ENCODE measurements at regions not wholly inside any gene's neighbourhood (a gene's known extent, or its start where the extent isn't known, plus 50 kb on each side); places are given as distances from the start of the nearest gene placed in this dataset.

DNA sequence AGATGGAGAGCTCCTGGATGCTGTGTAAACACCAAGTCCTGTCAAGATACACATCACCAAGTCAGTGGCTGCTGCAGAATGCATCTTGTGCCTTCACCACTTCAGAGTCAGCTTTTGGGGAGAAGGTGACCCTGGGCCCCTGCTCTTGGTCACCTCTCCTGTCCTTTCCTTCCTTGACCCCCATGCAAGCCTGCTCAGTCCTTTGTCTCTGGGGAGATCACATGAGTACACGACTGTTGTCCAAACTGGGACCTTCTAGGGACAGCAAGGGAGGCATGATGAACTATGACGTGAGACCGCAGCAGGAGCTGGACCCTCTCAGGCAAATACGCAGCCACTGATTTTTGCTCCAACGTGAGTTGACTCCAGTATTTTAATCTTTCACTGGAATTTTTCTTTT, 706.9 kb upstream of the ID2 start:
- no peak for DNase-seq (ENCODE audit: extremely low read depth in 1 of 2, low read depth in 1 of 2)

DNA sequence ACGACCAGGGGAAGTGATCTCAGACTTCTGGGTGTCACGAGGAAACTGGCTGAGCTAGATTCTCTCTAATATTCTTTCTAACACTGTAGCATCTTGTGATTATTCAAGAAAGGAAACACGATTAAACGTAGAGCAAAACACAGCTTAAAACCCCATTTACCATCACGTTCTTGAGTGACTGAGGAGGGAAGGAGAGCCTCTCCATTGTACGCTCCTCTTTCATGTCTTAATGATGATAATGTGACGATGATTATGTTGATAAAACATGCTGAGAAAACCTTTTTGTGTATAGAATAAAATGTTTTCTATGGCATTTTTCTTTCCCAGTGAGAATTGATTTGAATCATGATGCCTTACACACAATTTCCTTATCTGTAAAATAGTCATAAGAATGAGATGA, 705.6 kb upstream of the ID2 start:
- no peak for DNase-seq (ENCODE audit: extremely low read depth in 1 of 2, low read depth in 1 of 2)

DNA sequence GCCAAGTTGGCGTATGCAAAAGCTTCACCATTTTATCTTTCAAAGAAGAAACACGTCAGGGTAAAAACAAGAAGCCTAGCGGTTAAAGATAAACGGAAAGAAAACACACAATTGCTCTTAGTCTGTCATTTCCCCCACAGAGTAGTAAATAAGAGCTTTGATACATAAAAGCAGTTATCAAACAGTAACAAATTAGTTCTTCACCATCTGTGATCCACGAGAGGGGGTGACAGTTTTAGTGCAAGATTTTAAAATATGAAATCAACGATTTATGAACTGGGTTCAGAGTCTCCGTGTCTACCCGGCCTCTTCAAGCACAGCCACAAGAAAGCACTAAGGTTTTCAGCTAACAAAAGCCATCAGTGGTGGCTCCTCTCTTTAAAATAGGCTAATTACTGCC, 703.9 kb upstream of the ID2 start:
- no peak for DNase-seq (ENCODE audit: extremely low read depth in 1 of 2, low read depth in 1 of 2)

DNA sequence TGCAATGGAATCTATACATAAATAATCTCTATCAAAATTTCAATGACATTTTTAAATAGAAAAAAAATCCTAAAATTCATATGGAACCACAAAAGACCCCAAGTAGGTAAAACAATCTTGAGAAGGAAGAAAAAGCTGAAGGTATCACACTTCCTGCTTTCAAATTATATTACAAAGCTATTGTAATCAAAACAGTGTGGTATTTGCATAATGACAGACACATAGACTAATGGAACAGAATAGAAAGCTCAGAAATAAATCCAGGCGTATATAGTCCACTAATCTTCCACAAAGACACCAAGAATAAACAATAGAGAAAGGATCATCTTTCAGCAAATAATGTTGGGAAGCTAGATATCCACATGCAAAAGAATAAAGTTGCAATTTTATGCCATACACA, 699.8 kb upstream of the ID2 start:
- no peak for DNase-seq (ENCODE audit: extremely low read depth in 1 of 2, low read depth in 1 of 2)

DNA sequence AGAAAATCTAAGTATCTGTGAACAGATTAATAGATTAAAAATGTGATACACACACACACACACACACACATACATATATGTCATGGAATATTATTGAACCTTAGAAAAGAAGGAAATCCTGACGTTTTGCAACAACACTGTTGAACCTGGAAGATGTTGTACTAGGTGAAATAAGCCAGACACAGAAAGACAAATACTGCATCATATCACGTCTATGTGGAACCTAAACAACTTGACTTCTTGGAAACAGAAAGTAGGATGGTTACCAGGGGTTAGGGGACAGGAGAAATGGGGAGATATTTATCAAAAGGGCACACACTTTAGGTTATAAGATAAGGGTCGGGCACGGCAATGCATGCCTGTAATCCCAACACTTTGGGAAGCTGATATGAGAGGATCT, 698.4 kb upstream of the ID2 start:
- DNase-seq (ENCODE audit: extremely low read depth in 1 of 2, low read depth in 1 of 2) = no peak

DNA sequence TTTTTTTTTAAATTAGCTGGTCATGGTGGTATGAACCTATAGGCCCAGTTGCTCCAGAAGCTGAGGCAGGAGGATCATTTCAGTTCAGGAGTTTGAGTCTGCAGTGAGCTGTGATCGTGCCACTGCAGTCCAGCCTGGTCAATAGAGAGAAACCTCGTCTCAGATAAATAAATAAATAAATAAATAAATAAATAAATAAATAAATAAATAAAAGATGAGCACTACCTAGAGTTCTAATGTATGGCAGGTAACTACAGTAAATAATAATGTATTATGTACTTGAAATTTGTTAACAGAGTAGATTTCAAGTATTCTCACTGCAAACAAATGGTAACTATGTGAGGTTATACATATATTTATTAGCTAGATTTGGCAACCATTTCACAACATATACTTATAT, 697.9 kb upstream of the ID2 start:
- no peak for DNase-seq (ENCODE audit: extremely low read depth in 1 of 2, low read depth in 1 of 2)

DNA sequence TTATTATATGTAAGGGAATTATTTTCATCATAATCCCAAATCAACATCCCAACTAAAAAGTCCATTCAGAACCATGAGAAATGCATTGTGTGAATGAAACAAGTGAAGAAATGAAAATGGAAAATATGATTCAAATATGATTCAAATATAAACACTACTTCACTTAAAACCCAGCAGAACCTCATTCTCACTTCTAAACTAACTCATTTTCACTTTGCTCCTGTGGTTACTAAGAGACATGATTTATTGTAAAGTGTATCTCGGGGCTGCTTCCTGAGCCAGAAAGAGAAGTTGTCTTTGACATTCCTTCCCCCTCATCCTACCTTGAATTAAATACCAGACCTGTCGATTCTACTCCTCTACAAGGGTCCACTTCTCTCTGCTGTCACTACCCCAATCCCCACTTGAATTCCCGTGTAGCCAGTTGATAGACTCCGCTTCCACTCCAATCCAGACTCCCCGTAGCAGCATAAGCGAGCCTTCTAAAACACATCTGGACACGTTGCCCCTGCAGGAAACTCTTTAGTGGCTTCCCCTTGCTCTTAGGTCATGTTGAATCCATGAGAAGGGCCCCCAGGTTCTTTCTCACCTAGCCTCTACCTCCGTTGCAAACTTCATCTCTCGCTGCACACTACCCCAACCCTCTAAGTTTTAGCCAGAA, 697.0 kb upstream of the ID2 start:
- DNase-seq (ENCODE audit: extremely low read depth in 1 of 2, low read depth in 1 of 2) = no peak

DNA sequence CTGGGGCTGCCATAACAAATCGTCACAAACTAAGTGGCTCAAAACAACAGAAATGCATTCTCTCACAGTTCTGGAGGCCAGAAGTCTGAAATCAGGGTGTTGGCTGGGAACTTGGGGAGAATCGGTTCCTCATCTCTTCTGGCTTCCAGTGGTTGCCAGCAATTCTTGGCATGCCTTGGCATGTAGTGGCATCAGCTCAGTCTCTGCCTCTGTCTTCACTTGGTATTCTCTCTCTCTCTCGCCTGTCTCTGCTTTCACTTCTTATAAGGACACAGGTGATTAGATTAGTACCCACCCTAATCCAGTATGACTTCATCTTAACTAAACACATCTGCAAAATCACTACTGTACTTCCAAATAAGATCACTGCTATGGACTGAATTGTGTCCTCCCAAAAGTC, 695.4 kb upstream of the ID2 start:
- no peak for DNase-seq (ENCODE audit: extremely low read depth in 1 of 2, low read depth in 1 of 2)

DNA sequence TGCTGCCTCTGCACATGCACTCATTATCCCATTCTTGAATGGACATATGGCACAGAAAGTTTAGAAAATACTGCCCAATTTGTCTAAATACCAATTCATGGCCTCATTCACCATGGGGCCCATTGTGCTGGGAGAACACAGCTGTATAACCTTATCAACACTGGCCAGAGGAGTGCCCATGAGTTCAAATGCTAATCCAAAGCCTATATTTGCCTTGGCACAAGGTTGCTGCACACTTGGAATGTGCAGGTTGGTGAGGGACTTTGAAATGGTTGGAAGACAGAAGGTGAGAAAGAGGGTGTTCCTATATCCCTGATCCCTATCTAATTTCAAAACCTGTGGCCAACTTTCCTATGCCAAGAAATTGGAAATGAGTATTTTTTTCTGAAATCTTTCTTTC, 693.9 kb upstream of the ID2 start:
- no peak for DNase-seq (ENCODE audit: extremely low read depth in 1 of 2, low read depth in 1 of 2)

DNA sequence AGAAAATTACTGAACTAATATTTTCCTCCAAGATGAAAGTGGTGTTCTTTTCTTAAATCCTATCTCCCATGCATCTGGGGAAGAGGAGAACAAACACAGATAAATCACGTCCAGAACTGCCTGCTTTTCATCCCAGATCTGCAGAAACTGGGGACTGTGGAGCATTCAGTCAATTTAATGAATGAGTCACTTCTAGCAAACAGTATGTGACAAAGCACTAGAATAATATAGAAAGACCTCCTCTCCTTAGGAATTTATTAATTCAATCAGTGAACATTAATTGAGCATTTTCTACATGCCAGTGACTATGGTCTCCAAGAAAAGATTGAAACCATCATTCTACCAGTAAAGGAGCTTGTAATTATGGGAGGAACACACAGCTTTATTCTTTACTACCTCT, 693.4 kb upstream of the ID2 start:
- DNase-seq (ENCODE audit: extremely low read depth in 1 of 2, low read depth in 1 of 2) = no peak

DNA sequence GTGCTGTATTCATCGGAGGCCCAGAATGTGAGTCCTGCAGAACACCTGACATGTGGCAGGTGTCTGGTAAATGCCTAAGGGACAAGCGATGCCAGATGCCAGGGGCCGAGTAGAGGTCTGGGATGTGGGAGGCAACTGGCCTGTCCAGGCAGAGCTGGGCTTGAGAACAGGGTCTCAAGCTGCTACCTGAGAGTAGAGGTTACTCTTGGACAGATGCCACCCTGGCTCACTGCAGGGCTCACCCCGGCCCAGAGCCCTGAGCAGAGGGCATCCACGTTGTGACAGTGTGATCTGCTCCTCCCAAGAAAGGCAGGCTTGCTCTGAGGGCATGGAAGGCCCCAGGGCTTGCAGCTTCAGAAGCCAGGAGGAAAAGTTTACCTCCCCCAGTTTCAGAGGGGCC, 692.0 kb upstream of the ID2 start:
- DNase-seq (ENCODE audit: extremely low read depth in 1 of 2, low read depth in 1 of 2) = no peak

DNA sequence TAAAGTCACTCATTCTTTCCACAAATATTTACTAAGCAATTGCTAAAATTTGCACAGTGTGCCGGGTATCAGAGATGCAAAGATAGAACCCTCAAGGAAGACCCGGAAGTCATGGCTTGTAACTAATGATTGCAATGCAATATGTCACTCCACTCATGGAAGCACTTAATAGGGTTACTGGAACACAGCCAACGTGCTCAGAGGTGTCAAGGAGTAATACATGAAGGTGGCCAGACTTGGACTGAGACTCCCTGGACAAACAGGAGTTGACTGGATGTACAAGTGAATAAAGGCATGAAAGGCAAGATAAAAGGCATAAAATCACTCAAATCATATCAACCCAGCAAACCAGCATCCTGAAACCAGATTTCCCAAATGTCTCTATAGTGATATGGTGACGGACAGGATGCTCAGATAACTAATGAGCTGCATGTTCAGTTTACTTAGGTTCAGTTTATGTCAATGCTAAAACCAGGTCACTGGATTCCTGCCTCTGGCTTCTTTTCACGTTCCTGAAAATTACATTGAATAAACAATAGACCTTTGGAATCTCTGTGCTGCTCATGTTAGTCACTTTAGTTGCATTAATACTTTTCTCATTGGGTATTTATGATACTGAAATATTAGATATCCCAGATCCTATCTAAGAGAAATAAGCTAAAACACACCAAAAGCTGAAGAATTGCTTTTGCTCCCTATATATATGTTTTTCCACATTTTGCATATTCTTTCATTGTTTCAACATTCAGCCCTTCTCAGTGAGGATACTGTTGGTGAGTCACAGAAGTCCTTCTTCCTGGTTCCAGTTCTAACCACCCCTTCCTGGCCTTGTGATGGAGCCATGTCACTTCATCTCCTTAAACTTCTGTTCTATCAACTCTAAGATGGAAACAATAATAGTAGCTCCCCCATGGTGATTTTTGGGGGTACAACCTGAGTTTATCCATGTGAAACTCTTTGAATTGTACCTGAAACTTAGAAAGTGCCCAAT, 688.9 kb upstream of the ID2 start:
- no peak for DNase-seq (ENCODE audit: extremely low read depth in 1 of 2, low read depth in 1 of 2)

DNA sequence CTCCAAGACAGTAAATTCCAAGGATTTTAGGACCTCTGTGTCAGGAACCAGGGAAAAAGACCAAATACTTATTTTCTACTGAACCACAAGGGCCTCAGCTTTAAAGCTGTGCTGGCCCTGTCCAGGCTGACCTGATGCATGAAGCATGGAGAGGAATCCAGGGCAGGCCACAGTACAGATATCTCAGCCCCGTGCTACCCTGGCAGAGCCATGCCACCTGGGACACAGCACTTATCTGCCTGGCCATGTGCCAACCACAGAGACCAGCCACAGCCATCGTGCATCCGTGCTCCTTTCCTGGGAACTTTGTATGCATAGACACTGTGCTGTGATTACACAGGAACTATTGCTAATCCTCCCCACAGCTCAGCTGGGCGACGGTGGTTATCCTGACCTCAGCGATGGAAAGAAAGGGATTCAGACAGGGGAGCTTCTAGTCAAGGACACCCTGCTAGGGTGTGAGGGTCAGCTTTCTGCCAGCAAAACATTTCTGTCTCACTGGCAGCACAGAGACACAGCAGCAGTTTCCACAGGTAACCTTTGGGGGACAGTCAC, 687.4 kb upstream of the ID2 start:
- DNase-seq (ENCODE audit: extremely low read depth in 1 of 2, low read depth in 1 of 2) = no peak

DNA sequence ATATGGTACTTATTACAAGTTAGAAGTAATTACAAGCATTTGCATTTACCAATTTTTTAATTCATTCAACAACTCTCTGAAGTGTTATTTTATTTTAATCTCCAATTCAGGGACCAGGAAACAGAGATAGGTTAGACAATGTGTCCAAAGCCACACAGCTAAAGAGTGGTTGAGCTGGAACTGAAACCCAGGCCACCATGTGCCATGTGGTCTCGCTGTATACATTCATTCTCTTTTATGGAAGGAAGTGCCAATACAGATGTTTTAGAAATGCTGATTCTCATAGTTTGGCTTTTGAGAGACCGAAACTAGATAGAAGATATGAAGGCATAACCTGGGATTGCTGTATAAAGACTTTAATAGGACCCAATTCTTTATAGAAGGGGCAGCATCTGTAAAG, 684.6 kb upstream of the ID2 start:
- DNase-seq (ENCODE audit: extremely low read depth in 1 of 2, low read depth in 1 of 2) = no peak

DNA sequence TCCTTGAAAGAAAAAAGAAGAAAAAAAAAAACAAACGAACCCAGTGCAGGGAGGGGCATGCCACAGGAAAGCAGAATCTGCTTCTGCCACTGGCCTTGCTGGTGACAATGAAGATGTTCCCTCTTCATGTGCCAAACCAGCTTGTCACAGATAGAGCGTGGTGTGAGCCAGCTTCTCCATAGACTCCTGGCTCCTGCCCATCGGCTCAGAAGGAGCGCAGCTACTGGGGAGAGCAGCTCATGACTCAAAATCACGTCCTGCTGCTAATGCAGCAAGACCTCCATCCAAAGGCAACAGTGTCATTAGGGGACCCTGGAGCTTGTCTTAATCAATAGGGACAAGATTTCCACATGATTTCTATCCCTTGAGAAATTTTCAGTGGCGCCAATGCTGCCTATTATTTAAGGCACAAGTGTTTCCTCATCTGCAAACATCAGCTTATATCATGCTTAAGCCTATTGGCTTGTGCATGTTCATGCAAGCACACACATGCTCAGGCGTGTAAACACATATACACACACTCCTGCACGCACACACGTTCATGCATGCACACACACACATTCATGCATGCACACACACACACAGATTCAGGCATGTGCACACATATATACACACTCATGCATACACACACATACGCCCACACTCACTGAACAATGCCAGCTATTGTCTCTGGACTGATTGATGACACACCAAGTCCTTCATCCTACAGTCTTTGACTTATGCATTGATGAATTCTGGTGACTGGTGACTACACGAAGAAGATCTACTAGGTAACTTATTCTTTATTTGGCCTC, 682.0 kb upstream of the ID2 start:
- DNase-seq (ENCODE audit: extremely low read depth in 1 of 2, low read depth in 1 of 2) = no peak

DNA sequence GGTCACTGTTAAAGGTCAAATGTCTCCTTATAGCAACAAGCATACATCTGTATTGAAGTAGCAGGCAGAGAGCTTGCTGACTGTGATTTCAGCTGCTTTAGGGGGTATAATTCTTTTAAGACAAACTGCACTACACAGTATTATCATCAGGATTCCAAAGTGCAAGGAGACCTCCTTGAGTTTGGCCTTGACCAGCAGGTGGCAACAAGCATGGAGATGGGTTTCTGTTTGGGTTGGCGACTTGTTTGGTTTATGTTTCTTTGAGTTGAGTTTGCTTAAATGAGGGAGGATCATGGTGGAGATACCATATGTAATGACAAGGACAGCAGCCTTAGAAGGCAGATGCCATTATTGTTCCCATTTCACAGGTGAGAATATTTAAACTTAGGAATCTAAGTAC, 681.0 kb upstream of the ID2 start:
- no peak for DNase-seq (ENCODE audit: extremely low read depth in 1 of 2, low read depth in 1 of 2)

DNA sequence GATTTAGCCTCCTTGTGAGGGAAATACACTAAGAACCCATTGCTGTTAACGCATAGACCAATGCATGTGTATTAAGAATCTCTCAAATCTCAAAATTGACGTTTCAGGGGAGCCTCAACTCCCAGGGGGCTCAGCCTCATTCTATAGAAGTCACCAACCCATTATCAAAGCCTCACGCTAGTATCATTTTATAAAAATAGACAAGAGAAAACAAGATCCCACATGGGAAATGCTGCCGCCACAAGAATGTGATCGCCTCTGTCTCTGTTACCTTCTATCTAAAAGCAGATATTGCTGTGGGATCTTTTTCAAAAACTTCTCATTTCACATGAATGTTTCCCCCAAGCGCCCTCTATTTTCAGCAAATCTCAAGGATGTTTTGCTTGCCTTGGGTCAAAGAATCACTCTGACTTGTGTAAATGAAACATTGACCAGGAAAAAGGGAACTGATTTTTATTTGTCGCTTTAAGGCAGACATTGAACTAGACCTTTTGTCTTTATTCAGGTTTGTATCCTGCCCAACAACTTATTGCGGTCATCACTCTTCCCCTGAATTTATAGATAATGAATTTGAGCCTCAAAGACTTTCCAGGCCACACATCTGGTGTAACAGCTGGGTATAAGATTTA, 679.0 kb upstream of the ID2 start:
- no peak for DNase-seq (ENCODE audit: extremely low read depth in 1 of 2, low read depth in 1 of 2)

DNA sequence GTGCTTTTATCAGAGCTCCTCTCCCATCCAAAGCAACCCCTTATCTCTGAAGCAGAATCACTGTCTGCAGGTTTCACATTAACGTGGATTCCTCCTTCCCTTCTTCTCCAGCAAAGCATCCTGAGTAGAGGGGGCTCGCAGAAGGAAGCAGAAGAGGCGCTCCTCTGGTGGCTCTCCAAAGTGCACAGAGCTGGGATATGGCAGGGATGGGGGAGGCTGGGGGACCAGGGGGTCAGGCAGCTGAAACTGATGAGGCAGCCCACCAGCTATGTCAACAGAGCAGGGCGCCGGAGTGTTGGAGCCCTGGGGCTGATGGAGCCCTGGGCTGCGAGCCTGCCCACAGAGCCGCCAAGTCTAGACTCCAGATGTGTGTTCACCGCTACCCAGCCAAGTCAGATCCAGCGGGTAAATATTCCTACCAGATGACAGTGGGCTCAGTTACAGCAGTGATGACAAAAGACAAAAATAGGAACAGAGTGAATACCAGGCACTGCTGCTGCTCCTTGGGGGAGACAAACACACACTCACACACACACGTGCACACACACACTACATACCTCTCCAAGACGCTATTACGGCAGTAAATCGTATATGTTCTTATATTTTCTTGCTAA, 678.3 kb upstream of the ID2 start:
- no peak for DNase-seq (ENCODE audit: extremely low read depth in 1 of 2, low read depth in 1 of 2)

DNA sequence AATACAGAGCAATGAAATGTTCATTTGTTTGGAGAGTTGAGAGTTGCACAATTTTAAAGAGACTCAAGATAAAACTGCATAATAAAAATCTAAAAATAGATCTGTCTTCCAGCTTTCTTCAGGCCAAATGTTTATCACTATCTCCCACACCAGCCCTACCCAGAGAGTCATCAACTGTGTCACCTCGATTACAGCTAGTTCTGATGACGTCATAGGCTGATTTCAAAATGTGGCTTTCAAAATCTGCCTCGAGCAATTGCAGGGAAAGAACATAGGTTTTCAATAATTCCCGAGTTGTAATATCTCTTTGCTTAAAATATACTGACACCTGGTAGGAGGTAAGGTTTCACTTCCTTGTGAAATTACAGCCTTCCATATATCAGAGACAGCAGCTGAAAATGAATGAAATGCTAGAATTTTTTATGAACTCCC, 677.6 kb upstream of the ID2 start:
- DNase-seq (ENCODE audit: extremely low read depth in 1 of 2, low read depth in 1 of 2) = no peak

DNA sequence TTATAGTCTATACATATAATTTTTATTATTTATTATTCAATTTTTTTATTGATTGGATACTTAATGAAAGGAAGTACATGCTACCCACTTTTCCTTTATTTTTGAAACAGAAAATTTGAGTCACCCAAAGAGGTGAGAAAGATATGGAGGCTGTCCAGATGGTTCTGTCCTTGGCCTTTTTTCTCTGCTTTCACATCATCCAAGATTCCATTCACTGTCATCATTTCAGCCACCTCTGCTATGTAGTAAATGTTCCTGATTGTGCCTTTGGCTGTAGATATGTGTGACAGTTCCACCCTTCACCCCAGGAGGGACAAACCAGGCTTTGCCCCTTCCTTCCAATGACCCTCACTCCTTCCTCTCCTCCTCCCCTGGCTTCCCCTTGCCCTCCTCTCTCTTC, 675.7 kb upstream of the ID2 start:
- no peak for DNase-seq (ENCODE audit: extremely low read depth in 1 of 2, low read depth in 1 of 2)
